ENCODE measurements at regions not wholly inside any gene's neighbourhood (a gene's known extent, or its start where the extent isn't known, plus 50 kb on each side); places are given as distances from the start of the nearest gene placed in this dataset.
A peak's percentile ranks its signal among the peaks of the same experiment; 100 is the strongest.
"Not testable (repeated sequence)": the region's sequence is repeated elsewhere in the genome, so short reads cannot be mapped to it uniquely, and the experiment has no call there.

GRCh38 chr16:27628241-27628942 lies 78.4 kb downstream of the KATNIP start:
- DNase-seq, result peak in 1 of 3 donors; percentile 55
- no peaks in the 10 kb centered on the region for H3K36me3 ChIP-seq
- H3K4me1 ChIP-seq, result peaks cover 0 to 13% (median 0%) of the 10 kb centered on the region in 4 donors
- no peak overlapping the region for H3K4me3 ChIP-seq
- WGBS (ENCODE audit: insufficient coverage, low coverage, low lambda C conversion rate, missing lambda C conversion rate), result 57% methylated on average over 8 of the region's 15 CpGs
- H3K27ac ChIP-seq, result no peak overlapping the region
- no peak for TF ChIP-seq CTCF (IDR thresholded peaks at IDR 0.05)
- no peak for TF ChIP-seq POLR2A (IDR thresholded peaks at IDR 0.05)
- peak; percentile 65 to 82 (median 72) for ATAC-seq
- intact Hi-C loops (cut with DNase I), result no loop called here
- no peaks in the 10 kb centered on the region for H3K27me3 ChIP-seq
- no peaks in the 10 kb centered on the region for H3K9me3 ChIP-seq

- ATAC-seq; DNase-seq; H3K9me3 ChIP-seq; H3K36me3 ChIP-seq; H3K27ac ChIP-seq; H3K4me3 ChIP-seq; intact Hi-C loops (cut with DNase I); H3K27me3 ChIP-seq: not testable (repeated sequence)
- WGBS (ENCODE audit: insufficient coverage, low coverage, low lambda C conversion rate, missing lambda C conversion rate), result 93% methylated on average over 8 of the region's 8 CpGs
- peaks cover 0 to 13% (median 0%) of the 10 kb centered on the region in 4 donors for H3K4me1 ChIP-seq
Observed at GRCh38 chr16:27628943-27629462, 79.1 kb downstream of the KATNIP start.

GRCh38 chr16:27632216-27632615 lies 82.3 kb downstream of the KATNIP start:
- no peak overlapping the region for H3K27ac ChIP-seq
- H3K4me3 ChIP-seq, result no peak overlapping the region
- no peaks in the 10 kb centered on the region for H3K9me3 ChIP-seq
- ATAC-seq, result no peak
- TF ChIP-seq CTCF (IDR thresholded peaks at IDR 0.05) (no peak), POLR2A (IDR thresholded peaks at IDR 0.05) (no peak)
- intact Hi-C loops (cut with DNase I), result no loop called here
- DNase-seq, result no peak
- H3K36me3 ChIP-seq, result no peaks in the 10 kb centered on the region
- no peaks in the 10 kb centered on the region for H3K27me3 ChIP-seq
- peaks cover 0 to 5% (median 0%) of the 10 kb centered on the region in 4 donors for H3K4me1 ChIP-seq
- WGBS (ENCODE audit: insufficient coverage, low coverage, low lambda C conversion rate, missing lambda C conversion rate), result 96% methylated on average over 8 of the region's 10 CpGs

GRCh38 chr16:27633221-27633620 lies 83.3 kb downstream of the KATNIP start:
- no peak for DNase-seq
- whole genome bisulfite sequencing (ENCODE audit: insufficient coverage, low coverage, low lambda C conversion rate, missing lambda C conversion rate), result 93% methylated on average over 3 of the region's 3 CpGs
- Histone ChIP-seq H3K27ac (no peak overlapping the region), H3K4me3 (no peak overlapping the region), H3K36me3 (no peaks in the 10 kb centered on the region), H3K27me3 (no peaks in the 10 kb centered on the region), H3K9me3 (no peaks in the 10 kb centered on the region), H3K4me1 (peaks cover 0 to 1% (median 0%) of the 10 kb centered on the region in 4 donors)
- intact Hi-C loops (cut with DNase I), result no loop called here
- no peak for TF ChIP-seq POLR2A (IDR thresholded peaks at IDR 0.05)
- no peak for TF ChIP-seq CTCF (IDR thresholded peaks at IDR 0.05)
- ATAC-seq, result no peak

- DNase-seq (no peak), ATAC-seq (no peak)
- Histone ChIP-seq H3K27me3 (no peaks in the 10 kb centered on the region), H3K27ac (no peak overlapping the region), H3K9me3 (no peaks in the 10 kb centered on the region), H3K36me3 (no peaks in the 10 kb centered on the region), H3K4me1 (no peaks in the 10 kb centered on the region), H3K4me3 (no peak overlapping the region)
- TF ChIP-seq CTCF (IDR thresholded peaks at IDR 0.05), result no peak
- TF ChIP-seq POLR2A (IDR thresholded peaks at IDR 0.05), result no peak
- intact Hi-C loops (cut with DNase I), result no loop called here
Observed at GRCh38 chr16:27633721-27634120, 83.8 kb downstream of the KATNIP start.
